ENCODE measurements at regions not wholly inside any gene's neighbourhood (a gene's known extent, or its start where the extent isn't known, plus 50 kb on each side); places are given as distances from the start of the nearest gene placed in this dataset.

- no peak for TF ChIP-seq CTCF (conservative IDR thresholded peaks at IDR 0.05)
- no peak for TF ChIP-seq EZH2 (IDR thresholded peaks at IDR 0.05; ENCODE audit: low read depth)
Measured at GRCh38 chr18:46207985-46208384, 103.8 kb downstream of the HAUS1 start.
